H7 (cell line): ENCODE measurements at regions not wholly inside any gene's neighbourhood (a gene's known extent, or its start where the extent isn't known, plus 50 kb on each side); places are given as distances from the start of the nearest gene placed in this dataset.

Experiments
- DNase-seq: peaks from one replicate; pipeline ENCODE4 v3.0.0; 2012
- H3K27me3 ChIP-seq: 2 replicates; pipeline ENCODE4 v1.6.0; 2011; ENCODE audit warnings: mild to moderate bottlenecking, low read length; ENCODE audit not compliant: control insufficient read depth, insufficient read depth
- H3K36me3 ChIP-seq: replicated peaks from 2 replicates; pipeline ENCODE4 v1.5.1; 2011; ENCODE audit warnings: low read length; ENCODE audit not compliant: control insufficient read depth, insufficient read depth
- H3K4me3 ChIP-seq: 2 replicates; pipeline ENCODE4 v1.5.1; 2011; ENCODE audit warnings: low read depth, mild to moderate bottlenecking, control low read depth, low read length, moderate library complexity; ENCODE audit not compliant: insufficient read depth

DNA sequence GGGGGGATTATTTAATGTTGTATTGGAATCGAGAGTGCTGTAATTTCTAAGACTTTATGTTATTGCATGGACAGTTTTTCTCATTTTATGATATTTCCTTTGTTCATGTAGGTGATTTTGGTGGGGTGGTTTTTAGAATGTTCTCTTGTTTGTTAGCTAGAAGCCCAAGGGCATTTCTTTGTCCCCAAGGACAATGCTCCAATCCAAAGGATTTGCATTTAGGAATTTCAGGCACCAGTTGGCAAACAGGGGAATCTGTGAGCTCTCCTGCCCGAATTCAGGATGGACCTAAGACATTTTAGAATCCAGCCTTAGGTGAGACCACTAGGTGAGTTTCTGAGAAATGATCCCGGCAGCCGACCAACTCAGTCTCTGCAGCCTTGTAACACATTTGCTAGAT lies 324.9 kb downstream of the KCNRG start:
- Histone ChIP-seq H3K27me3 (no peaks in the 10 kb centered on the region), H3K4me3 (no peak overlapping the region), H3K36me3 (no peaks in the 10 kb centered on the region)
- no peak for DNase-seq

DNA sequence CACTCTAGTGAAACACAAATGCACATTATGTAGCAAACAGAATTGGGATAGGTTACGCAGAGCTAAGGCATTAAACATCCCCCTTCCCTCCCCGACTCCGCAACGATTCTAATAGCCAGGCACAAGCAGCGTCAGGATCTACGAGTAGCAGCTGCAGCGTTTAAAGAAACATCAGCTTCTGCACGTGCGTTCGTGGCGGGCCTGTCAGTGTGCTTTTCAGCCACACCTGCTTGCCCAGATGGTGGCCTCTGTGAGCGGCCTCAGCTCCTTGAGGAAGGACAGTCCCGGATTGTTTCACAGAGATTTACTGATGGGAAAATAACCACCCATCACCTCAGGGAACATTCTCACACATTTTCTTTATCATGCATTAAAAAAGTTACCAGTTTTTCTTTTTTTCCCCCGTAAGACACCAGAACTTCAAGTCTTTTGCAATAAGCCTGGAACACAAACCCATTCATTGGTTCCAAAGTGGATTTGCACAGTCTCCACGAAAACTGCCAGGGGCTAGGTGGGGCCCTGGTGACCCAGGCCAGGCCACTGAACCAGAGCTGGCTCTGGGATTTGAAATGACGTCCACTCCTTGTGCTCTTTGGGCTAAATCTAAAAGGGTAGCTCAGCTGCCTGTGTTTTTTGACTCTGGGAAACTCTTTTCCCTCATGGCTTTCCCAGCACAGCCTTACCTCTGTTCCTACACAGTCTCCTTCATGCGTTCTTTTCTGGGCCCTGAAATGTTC lies 325.5 kb downstream of the KCNRG start:
- no peaks in the 10 kb centered on the region for H3K27me3 ChIP-seq
- H3K4me3 ChIP-seq = no peak overlapping the region
- DNase-seq = no peak
- no peaks in the 10 kb centered on the region for H3K36me3 ChIP-seq

DNA sequence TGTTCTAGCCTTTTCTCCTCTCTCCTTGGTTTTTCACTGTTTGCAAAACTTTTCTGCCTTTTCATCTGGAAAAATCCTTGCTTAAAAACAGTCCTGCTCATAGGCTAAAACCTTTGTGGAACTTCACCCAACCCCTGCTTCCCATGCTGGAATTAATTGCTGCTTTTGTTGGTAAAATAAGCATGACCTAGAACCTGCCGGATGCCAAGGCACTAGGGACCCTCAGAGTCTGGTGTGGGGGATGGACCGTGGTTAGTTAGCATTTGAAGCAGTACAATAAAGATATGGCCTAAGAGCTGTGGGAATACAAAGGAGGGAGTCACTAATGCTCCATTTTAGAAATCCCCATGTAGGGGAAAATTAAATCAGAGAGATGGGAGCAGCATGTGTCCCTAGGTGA lies 326.3 kb downstream of the KCNRG start:
- DNase-seq = no peak
- Histone ChIP-seq H3K4me3 (no peak overlapping the region), H3K36me3 (no peaks in the 10 kb centered on the region), H3K27me3 (no peaks in the 10 kb centered on the region)

DNA sequence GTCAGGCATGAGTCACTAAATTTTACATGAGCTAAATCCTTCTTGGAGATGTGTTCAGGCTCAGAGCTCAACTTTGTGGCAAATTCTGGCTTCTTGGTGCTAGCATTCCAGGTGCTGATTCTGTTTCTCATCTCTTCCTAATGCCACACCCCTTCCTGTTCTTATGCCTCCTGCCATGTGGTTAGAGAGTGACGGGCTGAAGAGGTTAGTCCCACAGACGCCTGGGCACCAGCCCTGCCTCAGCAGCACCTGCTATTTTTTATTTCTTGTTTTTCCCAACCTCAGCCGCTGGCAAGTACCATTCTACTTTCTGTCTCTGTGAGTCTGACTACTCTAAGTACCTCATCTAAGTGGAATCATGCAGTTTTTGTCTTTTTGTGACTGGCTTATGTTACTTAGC lies 329.5 kb downstream of the KCNRG start:
- Histone ChIP-seq H3K27me3 (no peaks in the 10 kb centered on the region), H3K4me3 (no peak overlapping the region), H3K36me3 (no peaks in the 10 kb centered on the region)
- DNase-seq = no peak

DNA sequence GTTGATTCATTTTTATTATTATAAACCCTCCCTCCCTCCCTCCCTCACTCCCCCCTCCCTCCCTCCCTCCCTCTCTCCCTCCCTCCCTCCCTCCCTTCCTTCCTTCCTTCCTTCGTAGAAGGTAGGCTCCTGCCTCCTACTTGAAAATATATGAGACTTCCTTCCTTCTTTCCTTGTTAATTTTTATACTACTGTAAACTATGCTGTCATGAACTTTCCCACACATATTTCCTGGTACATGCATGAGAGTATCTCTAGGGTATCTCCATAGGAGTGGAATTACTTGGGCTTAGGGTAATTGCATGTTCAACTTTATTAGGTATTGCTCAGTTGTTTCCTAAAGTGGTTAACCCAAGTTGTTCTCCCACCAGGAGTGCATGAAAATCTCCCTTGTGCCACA lies 330.6 kb downstream of the KCNRG start:
- no peaks in the 10 kb centered on the region for H3K27me3 ChIP-seq
- H3K36me3 ChIP-seq = no peaks in the 10 kb centered on the region
- no peak overlapping the region for H3K4me3 ChIP-seq
- no peak for DNase-seq

DNA sequence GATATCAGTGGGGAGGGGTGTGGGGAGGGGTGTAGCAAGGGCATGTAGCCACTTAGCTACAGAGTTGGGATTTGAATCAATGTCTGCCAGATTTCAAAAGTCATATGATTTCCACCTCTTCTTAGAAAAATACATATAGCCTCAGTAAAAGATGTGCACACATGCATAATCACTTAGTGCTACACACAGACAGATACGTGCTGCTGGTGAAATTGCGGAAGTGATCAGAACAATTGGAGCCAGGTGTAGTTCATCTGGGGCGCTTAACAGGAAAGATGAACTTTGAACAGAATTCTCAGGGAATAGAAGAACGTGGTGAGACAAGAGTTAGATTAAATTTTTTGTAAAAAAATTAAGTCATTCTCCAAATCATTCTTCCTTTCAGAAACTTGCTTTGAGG lies 333.1 kb downstream of the KCNRG start:
- Histone ChIP-seq H3K36me3 (no peaks in the 10 kb centered on the region), H3K27me3 (no peaks in the 10 kb centered on the region), H3K4me3 (no peak overlapping the region)
- DNase-seq = no peak

DNA sequence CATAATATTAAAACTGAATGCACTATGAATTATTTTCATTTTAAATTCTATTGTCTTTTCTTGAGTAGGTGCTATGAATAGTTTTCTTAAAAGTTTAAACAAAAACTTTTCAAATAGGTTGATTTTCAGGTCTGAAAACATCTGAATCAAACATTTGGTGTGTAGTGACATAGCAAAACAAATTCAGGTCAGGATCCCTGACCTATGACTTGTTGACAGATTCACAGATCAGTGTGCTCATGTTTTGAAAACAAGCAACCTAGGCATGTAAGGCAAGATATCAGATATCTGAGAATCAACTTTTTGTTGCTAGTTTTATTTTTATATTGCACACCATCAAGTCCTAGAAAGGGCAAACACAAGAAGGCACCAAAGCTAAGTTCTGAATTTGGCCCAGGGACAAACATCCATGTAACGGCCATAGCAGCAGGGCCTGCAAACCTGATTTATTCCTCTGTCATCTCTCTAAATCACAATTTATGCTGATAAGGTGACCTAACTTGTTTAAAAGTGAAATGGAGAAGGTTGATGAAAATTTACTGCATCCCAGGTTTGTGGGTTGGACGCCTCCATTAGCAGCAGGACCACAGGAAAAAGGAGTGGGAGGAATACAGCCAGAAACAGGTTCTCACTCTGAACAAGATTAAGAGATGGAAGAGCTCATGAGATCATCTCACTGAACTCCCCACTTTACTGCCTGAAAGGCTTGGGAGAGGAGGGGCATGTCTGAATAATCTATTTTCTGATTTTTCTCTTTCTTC lies 337.7 kb downstream of the KCNRG start:
- Histone ChIP-seq H3K36me3 (no peaks in the 10 kb centered on the region), H3K4me3 (no peak overlapping the region), H3K27me3 (no peaks in the 10 kb centered on the region)
- DNase-seq = no peak

DNA sequence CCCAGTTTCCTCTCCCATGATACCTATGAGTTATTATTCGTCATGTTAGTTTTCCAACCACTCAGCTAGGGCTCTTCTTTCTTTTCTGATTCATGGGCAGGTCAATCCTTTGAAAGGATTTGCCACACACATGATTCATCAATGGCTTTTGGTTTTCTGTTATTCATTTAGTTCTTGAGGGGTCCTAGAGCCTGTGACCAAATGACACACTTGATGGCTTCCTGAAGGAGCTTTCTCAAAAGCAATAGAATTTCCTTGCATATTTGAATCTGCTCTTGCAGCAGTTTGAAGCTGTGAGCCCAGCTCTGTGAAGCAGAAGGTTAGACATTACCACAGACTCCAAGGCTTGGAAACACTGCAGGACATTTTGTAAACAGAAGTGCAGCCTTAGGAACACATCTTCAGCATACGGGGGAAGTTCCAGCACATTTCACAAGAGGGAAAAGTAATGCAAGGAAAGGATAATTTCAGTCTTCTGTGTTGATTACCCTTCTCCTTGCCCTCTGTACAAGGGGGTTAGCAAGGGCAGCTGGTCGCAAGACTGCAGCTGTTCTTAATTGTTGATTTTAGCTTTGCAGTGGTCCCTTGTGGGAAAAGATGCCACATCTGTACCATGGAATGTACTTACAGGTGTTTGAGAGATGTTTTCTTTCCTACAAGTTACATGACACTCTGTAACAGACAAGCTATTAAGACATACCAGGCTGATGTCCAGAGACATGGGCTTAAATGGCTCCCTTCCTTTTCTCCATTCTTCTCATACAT lies 338.6 kb downstream of the KCNRG start:
- Histone ChIP-seq H3K4me3 (no peak overlapping the region), H3K36me3 (no peaks in the 10 kb centered on the region), H3K27me3 (no peaks in the 10 kb centered on the region)
- DNase-seq = no peak

DNA sequence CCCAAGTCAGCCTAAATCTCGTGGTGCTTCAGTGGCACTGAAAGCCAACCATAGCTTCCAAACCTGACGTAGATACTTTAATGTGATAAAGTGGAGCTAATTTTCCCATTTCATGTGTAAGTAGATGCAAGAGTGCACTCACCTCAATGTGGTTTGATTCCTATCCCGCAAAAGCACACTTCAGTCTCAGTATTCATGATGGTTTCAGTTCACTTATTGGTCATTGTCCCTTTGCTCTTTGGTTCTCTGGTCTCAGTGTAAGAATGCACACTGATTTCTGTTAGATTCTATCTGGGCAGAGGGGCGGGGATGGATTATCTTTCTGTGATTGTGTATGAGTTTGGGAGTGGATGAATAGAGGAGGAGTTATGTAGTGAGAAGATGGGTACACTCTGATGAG lies 340.6 kb downstream of the KCNRG start:
- no peak for DNase-seq
- Histone ChIP-seq H3K36me3 (no peaks in the 10 kb centered on the region), H3K4me3 (no peak overlapping the region), H3K27me3 (no peaks in the 10 kb centered on the region)

DNA sequence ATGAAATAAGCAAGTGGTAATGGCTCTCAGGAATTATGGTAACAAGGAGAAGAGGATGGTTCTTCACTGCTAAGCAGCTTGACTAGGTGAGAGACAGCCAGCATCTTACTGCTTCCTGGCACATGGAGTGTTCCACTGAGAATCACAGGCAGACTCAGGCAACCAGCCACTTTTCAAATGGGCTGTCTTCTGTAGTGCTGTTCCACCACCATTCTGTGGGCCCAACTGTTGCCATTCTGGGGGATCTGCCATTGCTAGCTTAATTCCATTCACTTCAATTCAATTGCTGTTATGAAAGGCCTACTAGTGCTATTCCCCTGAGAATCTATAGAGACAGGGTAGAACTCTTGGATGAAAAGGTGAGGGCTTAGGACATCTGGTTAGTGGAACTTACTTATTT lies 341.9 kb downstream of the KCNRG start:
- no peak overlapping the region for H3K4me3 ChIP-seq
- DNase-seq = no peak

DNA sequence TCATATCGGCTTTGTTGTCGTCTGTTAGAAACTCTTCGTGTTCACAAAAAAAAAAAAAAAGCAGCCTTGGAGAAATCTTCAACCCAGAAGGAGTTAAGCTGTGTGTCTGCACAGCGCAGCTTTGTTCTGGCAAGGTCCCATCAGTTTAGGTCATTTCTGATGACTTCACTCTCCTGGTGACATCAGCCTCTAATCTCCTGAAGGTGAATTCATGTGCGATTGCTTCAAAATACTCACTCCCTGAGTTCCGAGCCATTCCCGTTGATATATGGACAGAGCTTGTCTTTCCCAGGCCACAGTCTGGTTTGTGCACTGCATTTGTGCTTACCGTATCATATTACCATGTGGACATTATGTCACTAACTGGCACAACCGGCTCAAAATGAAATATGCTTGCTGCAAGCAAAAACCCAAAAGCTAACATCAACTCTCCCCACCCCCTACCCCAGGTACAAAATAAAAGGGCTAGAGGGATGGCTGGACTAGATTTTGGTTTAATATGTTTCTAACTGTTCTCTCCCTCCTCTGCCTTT lies 342.4 kb downstream of the KCNRG start:
- Histone ChIP-seq H3K27me3 (no peaks in the 10 kb centered on the region), H3K36me3 (no peaks in the 10 kb centered on the region), H3K4me3 (no peak overlapping the region)
- no peak for DNase-seq

More for the DNA sequence above, 341.9 kb downstream of the KCNRG start:
- Histone ChIP-seq H3K36me3 (no peaks in the 10 kb centered on the region), H3K27me3 (no peaks in the 10 kb centered on the region)

DNA sequence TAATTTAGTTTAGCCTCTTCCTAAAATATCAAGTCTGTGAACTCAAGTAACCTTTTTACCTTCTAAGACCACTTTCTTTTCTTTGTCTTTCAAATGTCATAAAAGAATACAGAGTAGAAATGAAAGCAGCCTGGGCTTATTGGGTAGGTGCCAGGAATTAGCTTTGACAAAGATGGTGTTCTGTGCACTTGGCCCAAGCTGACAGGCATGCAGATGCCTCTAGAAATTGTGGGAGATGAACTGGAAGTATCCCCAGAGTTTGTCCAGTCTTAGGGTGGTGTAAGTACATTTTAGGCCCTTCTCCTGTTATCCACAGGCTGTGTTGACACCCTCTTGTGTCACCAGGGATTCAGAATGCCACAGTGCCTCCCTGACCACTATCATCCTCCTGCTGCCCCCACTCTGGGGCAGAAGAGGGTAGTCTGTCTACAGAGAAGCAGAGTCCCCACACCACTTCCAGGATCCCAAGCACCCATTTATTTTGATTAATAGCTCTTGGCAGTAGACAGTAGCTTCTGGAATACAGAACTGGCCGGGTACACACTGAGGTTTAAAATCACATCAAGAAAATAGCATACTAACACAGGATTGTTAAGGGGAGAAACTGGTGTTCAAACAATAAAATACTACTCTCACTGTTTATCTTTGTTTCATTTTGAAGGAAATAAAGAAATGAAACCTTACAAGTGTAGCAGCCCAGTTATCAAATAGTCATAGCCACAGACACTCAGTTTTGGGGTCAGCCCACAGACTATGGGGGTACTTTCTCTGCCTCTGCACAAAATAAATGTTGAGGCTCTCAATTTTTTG lies 343.2 kb downstream of the KCNRG start:
- no peak for DNase-seq
- no peak overlapping the region for H3K4me3 ChIP-seq
- H3K36me3 ChIP-seq = no peaks in the 10 kb centered on the region

DNA sequence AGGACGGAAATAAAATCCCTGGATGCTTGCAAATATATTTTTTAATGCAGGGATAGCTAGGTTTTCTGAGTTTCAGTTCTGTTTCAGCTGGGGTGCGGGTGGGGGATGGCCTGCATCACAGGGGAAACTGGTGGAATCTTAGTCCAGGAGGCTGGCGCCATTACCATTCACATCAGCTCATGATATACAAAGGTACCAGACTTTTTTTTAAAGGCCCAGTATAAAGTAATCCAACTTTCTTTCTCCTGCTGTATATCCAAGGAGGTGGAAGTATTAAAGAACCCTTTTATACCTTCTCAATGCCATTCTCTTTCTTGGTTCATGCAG lies 343.8 kb downstream of the KCNRG start:
- Histone ChIP-seq H3K4me3 (no peak overlapping the region), H3K27me3 (no peaks in the 10 kb centered on the region), H3K36me3 (no peaks in the 10 kb centered on the region)
- no peak for DNase-seq

More for the DNA sequence above, 343.2 kb downstream of the KCNRG start:
- H3K27me3 ChIP-seq = no peaks in the 10 kb centered on the region

DNA sequence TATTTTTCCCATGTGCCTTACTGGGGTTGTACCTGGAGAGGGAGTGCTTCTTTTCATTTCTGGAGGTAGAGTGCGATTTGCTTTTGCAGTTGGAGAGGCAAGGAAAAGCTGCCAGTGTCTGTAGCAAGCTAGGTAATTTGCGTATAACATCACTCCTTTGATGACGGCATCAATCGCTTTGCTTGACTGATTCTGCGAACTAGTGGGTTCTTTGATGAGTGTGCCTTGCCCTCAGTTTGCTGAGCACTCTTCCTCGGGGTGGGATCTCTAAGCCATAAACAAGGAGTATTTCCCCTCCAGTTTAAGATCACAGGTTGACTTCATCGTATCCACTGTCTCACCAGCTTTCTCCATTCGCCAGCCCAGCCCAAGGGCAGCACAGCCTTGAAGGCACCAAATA lies 344.5 kb downstream of the KCNRG start:
- Histone ChIP-seq H3K27me3 (no peaks in the 10 kb centered on the region), H3K4me3 (no peak overlapping the region), H3K36me3 (no peaks in the 10 kb centered on the region)
- no peak for DNase-seq
